A673 (cell line): ENCODE measurements at regions not wholly inside any gene's neighbourhood (a gene's known extent, or its start where the extent isn't known, plus 50 kb on each side); places are given as distances from the start of the nearest gene placed in this dataset.

Experiments
- BruUV-seq: library from RNA; stranded (reverse); fragments of 400-500 nt; replicated peaks from 2 replicates; lab custom pipeline; 2021; lab: Mats Ljungman, UMichigan
- CTCF ChIA-PET: fragments of 300-600 bp; sonication (Branson Sonifier 250); formaldehyde crosslinking; loops from one replicate; lab custom pipeline; 2022; ENCODE audit warnings: antibody characterized with exemption; lab: Charles Lee
- POLR2A ChIA-PET: fragments of 300-600 bp; sonication (Branson Sonifier 250); formaldehyde crosslinking; loops from one replicate; lab custom pipeline; 2022; ENCODE audit warnings: antibody characterized with exemption; ENCODE audit not compliant: low non-redundant PET; lab: Charles Lee
- DNase-seq: peaks from one replicate; pipeline ENCODE4 v3.0.0-alpha.2; 2015; ENCODE audit warnings: low spot score
- H3K27ac ChIP-seq: fragments of 200-600 bp; sonication (generic); 2 replicates; pipeline ENCODE4 v1.5.1; 2016; ENCODE audit warnings: mixed run types, low read depth, mild to moderate bottlenecking, mixed read lengths, antibody characterized with exemption, low read length; ENCODE audit not compliant: poor library complexity, severe bottlenecking
- H3K27me3 ChIP-seq: fragments of 200-600 bp; sonication (generic); replicated peaks from 2 replicates; pipeline ENCODE4 v1.6.1; 2017; ENCODE audit warnings: mixed run types, low read depth, mild to moderate bottlenecking, mixed read lengths, antibody characterized with exemption, low read length; ENCODE audit not compliant: insufficient read depth, poor library complexity
- H3K36me3 ChIP-seq: fragments of 200-600 bp; sonication (generic); 2 replicates; pipeline ENCODE4 v1.6.1; 2016; ENCODE audit warnings: mixed run types, mild to moderate bottlenecking, mixed read lengths, antibody characterized with exemption, low read length; ENCODE audit not compliant: insufficient read depth, poor library complexity, severe bottlenecking
- H3K4me1 ChIP-seq: fragments of 200-600 bp; sonication (generic); 2 replicates; pipeline ENCODE4 v1.6.1; 2017; ENCODE audit warnings: mixed run types, mild to moderate bottlenecking, mixed read lengths, antibody characterized with exemption, low read length; ENCODE audit not compliant: insufficient read depth, poor library complexity, severe bottlenecking
- H3K4me3 ChIP-seq: fragments of 200-600 bp; sonication (generic); 2 replicates; pipeline ENCODE4 v1.5.1; 2016; ENCODE audit warnings: low read depth, mixed run types, mild to moderate bottlenecking, mixed read lengths, low read length; ENCODE audit not compliant: poor library complexity, severe bottlenecking
- H3K9me3 ChIP-seq: fragments of 200-600 bp; sonication (generic); 2 replicates; pipeline ENCODE4 v1.6.1; 2016; ENCODE audit warnings: mixed run types, low read depth, mild to moderate bottlenecking, mixed read lengths, antibody characterized with exemption, low read length; ENCODE audit not compliant: poor library complexity, severe bottlenecking
- CTCF ChIP-seq: fragments of 300-800, 200-600 bp; sonication (generic); conservative IDR thresholded peaks from 2 replicates; pipeline ENCODE4 v1.5.1; 2017; ENCODE audit warnings: low read depth, mild to moderate bottlenecking, antibody characterized with exemption, low read length, moderate library complexity, mixed read lengths
- EZH2 ChIP-seq: fragments of 200-600 bp; sonication (generic); IDR thresholded peaks from 2 replicates; pipeline ENCODE4 v1.6.1; 2017; ENCODE audit warnings: borderline replicate concordance, low read depth, mild to moderate bottlenecking, mixed read lengths, antibody characterized with exemption, low read length; ENCODE audit not compliant: poor library complexity, severe bottlenecking
- intact Hi-C: fragments of 100-400 bp; cut with micrococcal nuclease; formaldehyde crosslinking; loops from one replicate; pipeline ENCODE4 v1.10.0; 2022; ENCODE audit not compliant: unreplicated experiment

- no TSS peak for BruUV-seq
- Histone ChIP-seq H3K4me1 (no peaks in the 10 kb centered on the region), H3K27ac (no peak overlapping the region), H3K27me3 (no peaks in the 10 kb centered on the region), H3K36me3 (no peaks in the 10 kb centered on the region), H3K4me3 (no peak overlapping the region), H3K9me3 (no peaks in the 10 kb centered on the region)
- CTCF ChIA-PET: no interaction called here
- intact Hi-C loops: no loop called here
- TF ChIP-seq CTCF: no peak
- TF ChIP-seq EZH2: no peak
- no peak for DNase-seq
- POLR2A ChIA-PET: no interaction called here
These were observed 60.8 kb upstream of the KLF9 start for GRCh38 chr9:70475211-70475610.

GRCh38 chr9:70474413-70474812, 60.0 kb upstream of the KLF9 start:
- no TSS peak for BruUV-seq
- Histone ChIP-seq H3K4me1 (no peaks in the 10 kb centered on the region), H3K4me3 (no peak overlapping the region), H3K36me3 (no peaks in the 10 kb centered on the region), H3K27me3 (no peaks in the 10 kb centered on the region), H3K27ac (no peak overlapping the region), H3K9me3 (no peaks in the 10 kb centered on the region)
- intact Hi-C loops: no loop called here
- TF ChIP-seq EZH2 (no peak), CTCF (no peak)
- CTCF ChIA-PET: no interaction called here
- no peak for DNase-seq
- POLR2A ChIA-PET: interaction anchor here (0.6 kb wide), 1 partner anchor 144 kb away, joined by 4 read pairs; no protein-coding TSS in a partner anchor

GRCh38 chr9:70472268-70473249, 58.1 kb upstream of the KLF9 start:
- Histone ChIP-seq H3K4me3 (no peak overlapping the region), H3K27me3 (no peaks in the 10 kb centered on the region), H3K9me3 (no peaks in the 10 kb centered on the region), H3K4me1 (no peaks in the 10 kb centered on the region), H3K36me3 (no peaks in the 10 kb centered on the region), H3K27ac (no peak overlapping the region)
- no peak for DNase-seq
- intact Hi-C loops: no loop called here
- no TSS peak for BruUV-seq
- CTCF ChIA-PET: no interaction called here
- TF ChIP-seq CTCF (no peak), EZH2 (no peak)
- POLR2A ChIA-PET: no interaction called here
